ENCODE measurements at regions not wholly inside any gene's neighbourhood (a gene's known extent, or its start where the extent isn't known, plus 50 kb on each side); places are given as distances from the start of the nearest gene placed in this dataset.

GRCh38 chr15:70578196-70578595, 185.2 kb downstream of the UACA start:
- POLR2A ChIA-PET = no interaction called here
- Histone ChIP-seq H3K4me2 (ENCODE audit: insufficient read depth, low read length) (no peak overlapping the region), H2AFZ (ENCODE audit: low read depth, low read length) (no peak overlapping the region), H3K79me2 (ENCODE audit: control insufficient read depth, insufficient read depth, low read length) (no peaks in the 10 kb centered on the region), H3K9ac (ENCODE audit: insufficient read depth in 1 of 2, low read depth in 2 of 2, low read length in 2 of 2) (no peak overlapping the region), H3K4me1 (replicated peaks in 1 of 2; ENCODE audit: control insufficient read depth in 2 of 2, insufficient read depth in 2 of 2, low read length in 2 of 2) (no peaks in the 10 kb centered on the region), H3K4me3 (no peak overlapping the region), H3K27me3 (ENCODE audit: control insufficient read depth in 2 of 2, insufficient read depth in 2 of 2, low read length in 2 of 2) (peaks cover 3 to 30% of the 10 kb centered on the region in 2 experiments; a peak in 2 of 5 replicates), H3K9me3 (replicated peaks; ENCODE audit: control insufficient read depth, insufficient read depth, low read depth, low read length) (no peaks in the 10 kb centered on the region), H3K36me3 (ENCODE audit: control insufficient read depth, insufficient read depth, low read length) (no peaks in the 10 kb centered on the region), H3K9me1 (ENCODE audit: control insufficient read depth, insufficient read depth, low read length) (no peaks in the 10 kb centered on the region), H4K20me1 (replicated peaks; ENCODE audit: control insufficient read depth, insufficient read depth, low read length) (no peaks in the 10 kb centered on the region), H3K27ac (ENCODE audit: extremely low read depth, low read depth, low read length) (no peak overlapping the region)
- no peak for FAIRE-seq
- intact Hi-C loops (cut with micrococcal nuclease) = no loop called here
- CTCF ChIA-PET (ENCODE audit: low intra/inter-chr PET ratio) = no interaction called here
- no peak for TF ChIP-seq ZNF133 (CRISPR knock-in tag; IDR thresholded peaks at IDR 0.05)
- TF ChIP-seq HNRNPLL (IDR thresholded peaks at IDR 0.05; ENCODE audit: low read depth, low read length, poor library complexity, severe bottlenecking) = no peak
- no peak for TF ChIP-seq HINFP (tag; conservative IDR thresholded peaks at IDR 0.05; ENCODE audit: low read depth)
- TF ChIP-seq TBP (optimal IDR thresholded peaks at IDR 0.05; ENCODE audit: low read depth, low read length) = no peak
- no peak for ATAC-seq
- DNase-seq (ENCODE audit: extremely low read depth in 1 of 4, low spot score in 3 of 4) = no peak
- 2% methylated on average over 10 of the region's 10 CpGs for whole genome bisulfite sequencing (ENCODE audit: insufficient coverage, low coverage, missing lambda C conversion rate)
- BruUV-seq (replicated peaks) = no TSS peak
- in situ Hi-C loops (cut with MboI) = no loop called here

GRCh38 chr15:70576696-70577095, 186.7 kb downstream of the UACA start:
- TF ChIP-seq SETDB1 (IDR thresholded peaks at IDR 0.05; ENCODE audit: low read length) = no peak
- no peaks in the 10 kb centered on the region for H3K9me3 ChIP-seq (replicated peaks; ENCODE audit: control insufficient read depth, insufficient read depth, low read depth, low read length)
- ATAC-seq = no peak
- intact Hi-C loops (cut with micrococcal nuclease) (no loop called here), in situ Hi-C loops (cut with MboI) (no loop called here)
- ChIA-PET POLR2A (interaction anchor here (1.6 kb wide), 1 partner anchor 14 kb away, joined by 5 read pairs; no protein-coding TSS in a partner anchor), CTCF (ENCODE audit: low intra/inter-chr PET ratio) (no interaction called here)
- DNase-seq (ENCODE audit: extremely low read depth in 1 of 4, low spot score in 3 of 4) = no peak
- H3K79me2 ChIP-seq (ENCODE audit: control insufficient read depth, insufficient read depth, low read length) = no peaks in the 10 kb centered on the region
- H2AFZ ChIP-seq (ENCODE audit: low read depth, low read length) = no peak overlapping the region
- peaks cover 3 to 37% of the 10 kb centered on the region in 2 experiments; a peak in 3 of 5 replicates for H3K27me3 ChIP-seq (ENCODE audit: control insufficient read depth in 2 of 2, insufficient read depth in 2 of 2, low read length in 2 of 2)
- WGBS (ENCODE audit: insufficient coverage, low coverage, missing lambda C conversion rate) = 0% methylated on average over 4 of the region's 4 CpGs
- H3K36me3 ChIP-seq (ENCODE audit: control insufficient read depth, insufficient read depth, low read length) = no peaks in the 10 kb centered on the region
- H3K4me3 ChIP-seq = no peak overlapping the region
- no peak overlapping the region for H3K27ac ChIP-seq (ENCODE audit: extremely low read depth, low read depth, low read length)
- no TSS peak for BruUV-seq (replicated peaks)
- no peaks in the 10 kb centered on the region for H3K9me1 ChIP-seq (ENCODE audit: control insufficient read depth, insufficient read depth, low read length)
- no peak overlapping the region for H3K9ac ChIP-seq (ENCODE audit: insufficient read depth in 1 of 2, low read depth in 2 of 2, low read length in 2 of 2)
- H3K4me1 ChIP-seq (replicated peaks in 1 of 2; ENCODE audit: control insufficient read depth in 2 of 2, insufficient read depth in 2 of 2, low read length in 2 of 2) = no peaks in the 10 kb centered on the region
- no peak for FAIRE-seq
- H4K20me1 ChIP-seq (replicated peaks; ENCODE audit: control insufficient read depth, insufficient read depth, low read length) = no peaks in the 10 kb centered on the region
- H3K4me2 ChIP-seq (ENCODE audit: insufficient read depth, low read length) = no peak overlapping the region
